HFFc6 (cell line): ENCODE measurements at regions not wholly inside any gene's neighbourhood (a gene's known extent, or its start where the extent isn't known, plus 50 kb on each side); places are given as distances from the start of the nearest gene placed in this dataset.
"Not testable (repeated sequence)": the region's sequence is repeated elsewhere in the genome, so short reads cannot be mapped to it uniquely, and the experiment has no call there.

Source experiments
- DNase-seq: peaks from one replicate; pipeline ENCODE4 v3.0.0-alpha.2; 2018
- H3K27ac Mint-ChIP-seq: 2 replicates; pipeline ENCODE4 v1.8.0; 2020; ENCODE audit warnings: mild to moderate bottlenecking, mixed read lengths
- H3K27me3 Mint-ChIP-seq: 2 replicates; pipeline ENCODE4 v1.8.0; 2021; ENCODE audit warnings: mild to moderate bottlenecking, moderate library complexity, mixed read lengths; ENCODE audit not compliant: insufficient read depth
- H3K36me3 Mint-ChIP-seq: 2 replicates; pipeline ENCODE4 v1.8.0; 2021; ENCODE audit warnings: low read depth, mixed read lengths
- H3K4me1 Mint-ChIP-seq: 2 replicates; pipeline ENCODE4 v1.8.0; 2020; ENCODE audit warnings: low read depth, mixed read lengths
- H3K4me3 Mint-ChIP-seq: 2 replicates; pipeline ENCODE4 v1.8.0; 2020; ENCODE audit warnings: mild to moderate bottlenecking, moderate library complexity, mixed read lengths
- H3K9me3 Mint-ChIP-seq: 2 replicates; pipeline ENCODE4 v1.8.0; 2020; ENCODE audit warnings: mild to moderate bottlenecking, mixed read lengths
- CTCF ChIP-seq: fragments of 200-600 bp; sonication (generic); IDR thresholded peaks from 2 replicates; pipeline ENCODE4 v1.5.0; 2021; ENCODE audit warnings: antibody characterized with exemption, mild to moderate bottlenecking

- Mint-ChIP-seq H3K27me3 (no peaks in the 10 kb centered on the region), H3K4me1 (no peaks in the 10 kb centered on the region), H3K4me3 (no peak overlapping the region), H3K9me3 (peaks cover 20% of the 10 kb centered on the region), H3K27ac (no peak overlapping the region), H3K36me3 (no peaks in the 10 kb centered on the region)
- no peak for DNase-seq
- no peak for TF ChIP-seq CTCF
These were observed 416.6 kb upstream of the SMIM21 start for GRCh38 chr18:75844146-75844545.

DNA sequence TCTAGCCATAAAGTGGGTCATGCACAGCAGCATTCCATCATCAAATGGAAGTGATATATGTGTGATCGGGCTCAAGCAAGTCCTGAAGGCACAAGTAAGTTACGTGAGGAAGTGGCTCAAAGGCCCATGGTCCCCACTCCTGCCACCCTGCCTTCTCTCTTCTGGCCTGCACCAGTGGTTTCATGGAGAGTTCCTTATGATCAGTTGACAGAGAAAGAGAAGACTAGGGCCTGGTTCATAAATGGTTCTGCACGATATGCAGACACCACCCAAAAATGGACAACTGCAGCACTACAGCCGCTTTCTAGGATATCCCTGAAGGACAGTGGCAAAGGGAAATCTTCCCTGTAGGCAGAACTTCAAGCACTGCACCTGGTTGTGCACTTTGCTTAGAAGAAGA is 412.6 kb upstream of the SMIM21 start:
- H3K4me1 Mint-ChIP-seq, result no peaks in the 10 kb centered on the region
- no peak for DNase-seq
- TF ChIP-seq CTCF, result no peak
- H3K27ac Mint-ChIP-seq, result no peak overlapping the region
- no peaks in the 10 kb centered on the region for H3K36me3 Mint-ChIP-seq
- H3K27me3 Mint-ChIP-seq, result no peaks in the 10 kb centered on the region
- H3K4me3 Mint-ChIP-seq, result no peak overlapping the region
- H3K9me3 Mint-ChIP-seq, result peaks cover 20% of the 10 kb centered on the region

- H3K9me3 Mint-ChIP-seq, result peaks cover 16% of the 10 kb centered on the region
- H3K27ac Mint-ChIP-seq, H3K36me3 Mint-ChIP-seq, DNase-seq, H3K4me3 Mint-ChIP-seq, H3K4me1 Mint-ChIP-seq, H3K27me3 Mint-ChIP-seq: not testable (repeated sequence)
These were observed 412.2 kb upstream of the SMIM21 start for GRCh38 chr18:75839686-75840085.

DNA sequence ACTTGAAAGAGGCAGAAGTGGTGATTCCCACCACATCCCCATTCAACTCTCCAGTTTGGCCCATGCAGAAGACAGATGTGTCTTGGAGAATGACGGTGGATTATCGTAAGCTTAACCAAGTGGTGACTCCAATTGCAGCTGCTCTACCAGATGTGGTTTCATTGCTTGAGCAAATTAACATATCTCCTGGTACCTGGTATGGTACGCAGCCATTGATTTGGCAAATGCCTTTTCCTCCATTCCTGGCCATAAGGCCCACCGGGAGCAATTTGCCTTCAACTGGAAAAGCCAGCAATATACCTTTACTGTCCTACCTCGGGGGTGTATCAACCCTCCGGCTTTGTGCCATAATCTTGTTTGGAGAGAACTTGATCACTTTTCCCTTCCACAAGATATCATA is 411.5 kb upstream of the SMIM21 start:
- H3K27ac Mint-ChIP-seq, result no peak overlapping the region

DNA sequence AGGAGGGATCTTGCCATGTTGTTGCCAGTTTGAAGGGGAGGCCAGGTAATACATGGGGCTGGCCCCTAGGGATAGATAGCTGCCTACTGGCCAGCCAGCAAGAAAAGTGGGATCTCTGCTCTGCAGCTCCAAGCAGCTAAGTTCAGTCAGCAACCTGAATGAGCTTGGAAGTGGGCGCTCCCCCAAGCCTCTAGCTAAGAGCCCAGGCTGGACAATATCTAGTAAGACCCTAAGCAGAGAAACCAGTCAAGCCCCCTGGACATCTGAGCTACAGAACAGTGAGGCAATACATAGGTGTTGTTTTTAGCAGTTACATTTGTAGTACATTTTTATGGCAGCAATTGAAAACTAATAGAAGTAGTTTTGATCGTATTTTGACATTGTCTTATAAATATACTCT is 409.8 kb upstream of the SMIM21 start:
- H3K27me3 Mint-ChIP-seq, result no peaks in the 10 kb centered on the region; the same call in 1 of the 2 replicates
- H3K4me3 Mint-ChIP-seq, result no peak overlapping the region
- no peaks in the 10 kb centered on the region for H3K4me1 Mint-ChIP-seq
- DNase-seq, result no peak
- no peak overlapping the region for H3K27ac Mint-ChIP-seq
- H3K36me3 Mint-ChIP-seq, result no peaks in the 10 kb centered on the region
- peaks cover 23% of the 10 kb centered on the region for H3K9me3 Mint-ChIP-seq
- TF ChIP-seq CTCF, result no peak

More for the DNA sequence above, 411.5 kb upstream of the SMIM21 start:
- no peak overlapping the region for H3K4me3 Mint-ChIP-seq
- H3K27me3 Mint-ChIP-seq, result no peaks in the 10 kb centered on the region
- H3K4me1 Mint-ChIP-seq, result no peaks in the 10 kb centered on the region
- TF ChIP-seq CTCF, result no peak
- no peak for DNase-seq
- peaks cover 16% of the 10 kb centered on the region for H3K9me3 Mint-ChIP-seq
- H3K36me3 Mint-ChIP-seq, result no peaks in the 10 kb centered on the region

DNA sequence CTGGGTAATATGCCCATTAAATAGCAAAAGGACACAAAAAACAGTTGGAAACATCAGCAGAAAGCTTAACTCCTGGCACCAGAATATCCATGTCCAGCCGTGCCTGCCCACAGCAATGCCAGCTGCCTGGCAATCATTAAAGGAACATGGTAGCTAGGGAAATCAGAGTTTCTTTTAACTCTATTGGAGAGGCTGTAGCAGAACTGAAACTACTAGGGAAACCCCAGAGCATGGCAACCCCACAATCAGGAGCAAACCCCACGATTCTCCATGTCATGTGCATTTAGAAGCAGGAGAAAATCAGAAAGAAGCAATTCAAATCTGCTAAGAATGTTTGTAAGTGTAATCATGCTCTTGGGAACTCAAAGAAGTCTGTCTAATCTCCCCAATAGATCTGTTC is 409.0 kb upstream of the SMIM21 start:
- TF ChIP-seq CTCF, result no peak
- H3K9me3 Mint-ChIP-seq, result peaks cover 28% of the 10 kb centered on the region
- no peaks in the 10 kb centered on the region; the same call in 1 of the 2 replicates for H3K27me3 Mint-ChIP-seq
- no peak for DNase-seq
- no peaks in the 10 kb centered on the region for H3K4me1 Mint-ChIP-seq
- no peak overlapping the region for H3K27ac Mint-ChIP-seq
- no peak overlapping the region for H3K4me3 Mint-ChIP-seq
- H3K36me3 Mint-ChIP-seq, result no peaks in the 10 kb centered on the region
